PC-9 (cell line): ENCODE measurements at regions not wholly inside any gene's neighbourhood (a gene's known extent, or its start where the extent isn't known, plus 50 kb on each side); places are given as distances from the start of the nearest gene placed in this dataset.

Source experiments
- BruUV-seq: library from RNA; stranded (reverse); fragments of 400-500 nt; replicated peaks from 2 replicates; lab custom pipeline; 2021; lab: Mats Ljungman, UMichigan
- CTCF ChIA-PET: fragments of 300-600 bp; sonication (Branson Sonifier 250); formaldehyde crosslinking; loops from one replicate; lab custom pipeline; 2022; ENCODE audit warnings: antibody characterized with exemption; lab: Charles Lee
- POLR2A ChIA-PET: fragments of 300-600 bp; sonication (Branson Sonifier 250); formaldehyde crosslinking; loops from one replicate; lab custom pipeline; 2022; ENCODE audit warnings: antibody characterized with exemption; ENCODE audit not compliant: unreplicated experiment; lab: Charles Lee
- DNase-seq, 2 experiments: peaks; one replicate each; pipeline versions ENCODE4 v3.0.0 to v3.0.0-alpha.2; 2015 to 2022; ENCODE audit warnings: mixed read lengths in 1 of 2
- H2AFZ ChIP-seq: fragments of 200-600 bp; sonication (generic); 2 replicates; pipeline ENCODE4 v1.8.1; 2017; ENCODE audit warnings: antibody characterized with exemption
- H3F3A ChIP-seq: fragments of 200-600 bp; sonication (generic); 2 replicates; pipeline ENCODE4 v1.8.1; 2017; ENCODE audit warnings: antibody characterized with exemption, mild to moderate bottlenecking, low read depth; ENCODE audit not compliant: insufficient read depth
- H3K27ac ChIP-seq: fragments of 200-600 bp; sonication (generic); 2 replicates; pipeline ENCODE4 v1.6.1; 2016; ENCODE audit warnings: mixed run types
- H3K27me3 ChIP-seq: fragments of 200-600 bp; sonication (generic); 2 replicates; pipeline ENCODE4 v1.6.1; 2016; ENCODE audit warnings: low read depth, mixed run types; ENCODE audit not compliant: insufficient read depth
- H3K36me3 ChIP-seq: fragments of 200-600 bp; sonication (generic); 2 replicates; pipeline ENCODE4 v1.6.1; 2016; ENCODE audit warnings: low read depth, mixed run types
- H3K4me1 ChIP-seq: fragments of 200-600 bp; sonication (generic); replicated peaks from 2 replicates; pipeline ENCODE4 v1.6.1; 2016; ENCODE audit warnings: mixed run types; ENCODE audit not compliant: insufficient read depth
- H3K4me2 ChIP-seq: fragments of 200-600 bp; sonication (generic); 2 replicates; pipeline ENCODE4 v1.6.1; 2017; ENCODE audit warnings: mixed run types
- H3K4me3 ChIP-seq: fragments of 200-600 bp; sonication (generic); 2 replicates; pipeline ENCODE4 v1.6.1; 2016; ENCODE audit warnings: mixed run types
- H3K79me2 ChIP-seq: fragments of 200-600 bp; sonication (generic); 2 replicates; pipeline ENCODE4 v1.6.1; 2017; ENCODE audit warnings: low read depth, mixed run types
- H3K9me2 ChIP-seq: fragments of 200-600 bp; sonication (generic); 2 replicates; pipeline ENCODE4 v1.8.1; 2017; ENCODE audit warnings: mild to moderate bottlenecking; ENCODE audit not compliant: insufficient read depth
- H3K9me3 ChIP-seq: fragments of 200-600 bp; sonication (generic); 2 replicates; pipeline ENCODE4 v1.8.1; 2016; ENCODE audit warnings: low read depth; ENCODE audit not compliant: insufficient read depth
- H4K20me1 ChIP-seq: fragments of 200-600 bp; sonication (generic); 2 replicates; pipeline ENCODE4 v1.8.1; 2017; ENCODE audit not compliant: insufficient read depth
- EZH2 ChIP-seq: fragments of 200-600 bp; sonication (generic); IDR thresholded peaks from 2 replicates; pipeline ENCODE4 v1.8.0; 2017; ENCODE audit warnings: antibody characterized with exemption, low read depth
- intact Hi-C: fragments of 100-400 bp; cut with micrococcal nuclease; formaldehyde crosslinking; loops from one replicate; pipeline ENCODE4 v1.10.0; 2022; ENCODE audit not compliant: unreplicated experiment
- TF ChIP-seq, protein P1 (sequence below): fragments of 200-600 bp; sonication (generic); conservative IDR thresholded peaks from 2 replicates; pipeline ENCODE4 v1.6.1; 2017; ENCODE audit warnings: mixed run types, antibody characterized with exemption, mild to moderate bottlenecking, moderate library complexity

DNA sequence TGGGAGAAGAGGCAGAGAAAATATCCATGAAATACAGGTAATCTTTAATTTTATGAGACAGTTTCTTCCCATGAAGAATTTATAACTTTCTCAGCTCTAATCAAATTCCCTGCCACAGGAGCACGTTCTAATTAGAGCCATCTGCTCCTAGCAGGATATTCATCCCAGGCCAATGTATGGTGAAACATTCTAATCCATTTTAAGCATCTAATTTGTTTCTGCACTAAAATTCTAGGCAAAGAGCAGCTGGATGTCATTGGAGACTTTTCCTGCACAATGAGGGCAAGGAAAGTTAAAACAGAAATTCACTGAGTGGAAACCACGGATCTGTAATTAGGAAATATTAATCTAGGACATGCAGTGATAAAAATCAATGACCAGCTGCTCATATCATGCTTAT is 107.7 kb upstream of the ZFP42 start:
- no peaks in the 10 kb centered on the region for H3K4me1 ChIP-seq
- no peak overlapping the region for H2AFZ ChIP-seq
- TF ChIP-seq, protein P1, sequence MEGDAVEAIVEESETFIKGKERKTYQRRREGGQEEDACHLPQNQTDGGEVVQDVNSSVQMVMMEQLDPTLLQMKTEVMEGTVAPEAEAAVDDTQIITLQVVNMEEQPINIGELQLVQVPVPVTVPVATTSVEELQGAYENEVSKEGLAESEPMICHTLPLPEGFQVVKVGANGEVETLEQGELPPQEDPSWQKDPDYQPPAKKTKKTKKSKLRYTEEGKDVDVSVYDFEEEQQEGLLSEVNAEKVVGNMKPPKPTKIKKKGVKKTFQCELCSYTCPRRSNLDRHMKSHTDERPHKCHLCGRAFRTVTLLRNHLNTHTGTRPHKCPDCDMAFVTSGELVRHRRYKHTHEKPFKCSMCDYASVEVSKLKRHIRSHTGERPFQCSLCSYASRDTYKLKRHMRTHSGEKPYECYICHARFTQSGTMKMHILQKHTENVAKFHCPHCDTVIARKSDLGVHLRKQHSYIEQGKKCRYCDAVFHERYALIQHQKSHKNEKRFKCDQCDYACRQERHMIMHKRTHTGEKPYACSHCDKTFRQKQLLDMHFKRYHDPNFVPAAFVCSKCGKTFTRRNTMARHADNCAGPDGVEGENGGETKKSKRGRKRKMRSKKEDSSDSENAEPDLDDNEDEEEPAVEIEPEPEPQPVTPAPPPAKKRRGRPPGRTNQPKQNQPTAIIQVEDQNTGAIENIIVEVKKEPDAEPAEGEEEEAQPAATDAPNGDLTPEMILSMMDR: no peak
- no peak for TF ChIP-seq EZH2
- DNase-seq: no peak
- CTCF ChIA-PET: no interaction called here
- no peaks in the 10 kb centered on the region for H3F3A ChIP-seq
- no TSS peak for BruUV-seq
- POLR2A ChIA-PET: no interaction called here
- H3K4me2 ChIP-seq: no peak overlapping the region
- no peak overlapping the region for H3K27ac ChIP-seq
- no peaks in the 10 kb centered on the region for H3K9me3 ChIP-seq
- intact Hi-C loops: no loop called here
- H4K20me1 ChIP-seq: no peaks in the 10 kb centered on the region
- H3K27me3 ChIP-seq: no peaks in the 10 kb centered on the region
- no peaks in the 10 kb centered on the region for H3K79me2 ChIP-seq
- H3K9me2 ChIP-seq: no peaks in the 10 kb centered on the region
- H3K4me3 ChIP-seq: no peak overlapping the region
- H3K36me3 ChIP-seq: no peaks in the 10 kb centered on the region

DNA sequence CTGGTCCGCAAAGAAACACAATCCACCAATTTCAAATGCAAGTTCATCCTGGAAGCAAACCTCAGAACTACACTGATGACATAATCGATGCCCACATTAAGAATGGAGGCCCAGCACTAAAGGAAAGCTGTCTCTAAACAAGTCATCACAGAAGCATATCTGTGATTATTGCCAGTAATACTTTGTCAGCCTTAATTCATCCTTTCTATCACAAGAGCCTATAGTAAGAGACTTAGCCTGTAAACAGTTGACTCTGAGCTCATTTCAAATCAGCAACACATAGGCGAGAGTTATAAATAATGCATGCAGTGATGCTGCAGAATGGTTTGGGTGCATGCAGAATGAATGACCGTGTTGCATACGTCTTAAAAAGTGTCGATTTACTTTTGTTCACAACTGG is 105.9 kb upstream of the ZFP42 start:
- TF ChIP-seq, protein P1: no peak
- TF ChIP-seq EZH2: no peak
- ChIA-PET POLR2A (no interaction called here), CTCF (no interaction called here)
- no peaks in the 10 kb centered on the region for H3K79me2 ChIP-seq
- no peaks in the 10 kb centered on the region for H4K20me1 ChIP-seq
- no peak overlapping the region for H3K4me3 ChIP-seq
- no peaks in the 10 kb centered on the region for H3F3A ChIP-seq
- intact Hi-C loops: no loop called here
- no TSS peak for BruUV-seq
- no peaks in the 10 kb centered on the region for H3K9me2 ChIP-seq
- H3K27ac ChIP-seq: no peak overlapping the region
- H3K9me3 ChIP-seq: no peaks in the 10 kb centered on the region
- no peaks in the 10 kb centered on the region for H3K27me3 ChIP-seq
- H3K4me2 ChIP-seq: no peak overlapping the region
- H3K36me3 ChIP-seq: no peaks in the 10 kb centered on the region
- no peaks in the 10 kb centered on the region for H3K4me1 ChIP-seq
- no peak overlapping the region for H2AFZ ChIP-seq
- no peak for DNase-seq

DNA sequence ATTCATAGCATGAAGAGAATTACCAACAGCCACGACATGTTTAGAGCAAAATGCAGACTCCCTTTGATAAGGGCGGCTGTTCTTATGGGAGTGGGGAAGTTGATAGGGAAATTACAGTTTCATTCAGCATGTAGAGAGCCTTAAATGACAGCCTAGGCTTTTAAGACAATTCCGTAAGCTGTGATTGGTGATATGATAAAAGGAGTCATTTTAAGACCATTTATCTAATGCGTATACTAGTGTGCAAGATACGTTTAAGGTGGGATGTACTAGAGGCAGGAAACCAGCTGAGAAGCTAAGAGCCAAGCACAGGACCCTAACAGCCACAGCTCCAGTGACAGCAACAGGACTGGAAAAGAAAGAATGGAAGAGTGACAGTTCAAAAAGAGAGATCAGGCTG is 102.2 kb upstream of the ZFP42 start:
- no peak for DNase-seq
- Histone ChIP-seq H3K4me3 (no peak overlapping the region), H3K79me2 (no peaks in the 10 kb centered on the region), H4K20me1 (no peaks in the 10 kb centered on the region), H2AFZ (no peak overlapping the region), H3K27ac (no peak overlapping the region), H3K9me3 (no peaks in the 10 kb centered on the region), H3F3A (no peaks in the 10 kb centered on the region), H3K4me1 (no peaks in the 10 kb centered on the region), H3K9me2 (no peaks in the 10 kb centered on the region), H3K4me2 (no peak overlapping the region), H3K36me3 (no peaks in the 10 kb centered on the region), H3K27me3 (no peaks in the 10 kb centered on the region)
- ChIA-PET CTCF (no interaction called here), POLR2A (no interaction called here)
- BruUV-seq: no TSS peak
- no peak for TF ChIP-seq EZH2
- TF ChIP-seq, protein P1: no peak
- intact Hi-C loops: no loop called here
